IMR-90 (cell line): ENCODE measurements at regions not wholly inside any gene's neighbourhood (a gene's known extent, or its start where the extent isn't known, plus 50 kb on each side); places are given as distances from the start of the nearest gene placed in this dataset.
"Not testable (repeated sequence)": the region's sequence is repeated elsewhere in the genome, so short reads cannot be mapped to it uniquely, and the experiment has no call there.

Experiments used
- ATAC-seq: fragments of 200-7000 bp; cut with Tn5 transposase; 2 replicates; pipeline ENCODE4 v1.9.1; 2020; ENCODE audit warnings: low read depth, mild to moderate bottlenecking, moderate library complexity
- BruUV-seq: library from RNA; stranded (reverse); fragments of 400-500 nt; replicated peaks from 2 replicates; lab custom pipeline; 2021; lab: Mats Ljungman, UMichigan
- CTCF ChIA-PET: fragments of 300-600 bp; formaldehyde crosslinking; extraction: SDS; loops from one replicate; lab custom pipeline; 2021; ENCODE audit warnings: antibody characterized with exemption; lab: Yijun Ruan, JAX
- POLR2A ChIA-PET: fragments of 300-600 bp; sonication (Branson Sonifier 250); formaldehyde crosslinking; loops from one replicate; lab custom pipeline; 2022; ENCODE audit warnings: antibody characterized with exemption; ENCODE audit not compliant: unreplicated experiment; lab: Charles Lee
- DNase-seq: peaks from one replicate; pipeline ENCODE4 v3.0.0; 2013
- H2AFZ ChIP-seq: replicated peaks from 2 replicates; pipeline ENCODE3; 2013; ENCODE audit warnings: low read length, mild to moderate bottlenecking; ENCODE audit not compliant: poor library complexity
- H2AK5ac ChIP-seq: 2 replicates; pipeline ENCODE4 v1.6.1; 2013; ENCODE audit warnings: low read depth, low read length, inconsistent platforms
- H2AK9ac ChIP-seq: replicated peaks from 2 replicates; pipeline ENCODE3; 2013; ENCODE audit warnings: mild to moderate bottlenecking, low read depth, low read length, moderate library complexity; ENCODE audit not compliant: poor library complexity
- H2BK120ac ChIP-seq: 2 replicates; pipeline ENCODE4 v1.6.1; 2013; ENCODE audit warnings: low read depth, low read length, inconsistent platforms
- H2BK15ac ChIP-seq: 3 replicates; pipeline ENCODE4 v1.6.1; 2013; ENCODE audit warnings: low read depth, low read length, inconsistent platforms
- H2BK20ac ChIP-seq: 2 replicates; pipeline ENCODE4 v1.6.1; 2013; ENCODE audit warnings: low read depth, mild to moderate bottlenecking, inconsistent platforms, low read length, moderate library complexity
- H2BK5ac ChIP-seq: 2 replicates; pipeline ENCODE4 v1.6.1; 2013; ENCODE audit warnings: mild to moderate bottlenecking, low read depth, low read length, inconsistent platforms; ENCODE audit not compliant: poor library complexity, severe bottlenecking
- H3K14ac ChIP-seq: replicated peaks from 2 replicates; pipeline ENCODE4 v1.6.1; 2013; ENCODE audit warnings: low read depth, low read length, inconsistent platforms
- H3K18ac ChIP-seq: 2 replicates; pipeline ENCODE4 v1.6.1; 2013; ENCODE audit warnings: low read depth, low read length, control low read depth
- H3K23ac ChIP-seq: 2 replicates; pipeline ENCODE4 v1.6.1; 2013; ENCODE audit warnings: low read depth, low read length, inconsistent platforms
- H3K27ac ChIP-seq: 2 replicates; pipeline ENCODE4 v1.5.1; 2013; ENCODE audit warnings: mild to moderate bottlenecking, control low read depth, low read length; ENCODE audit not compliant: insufficient read depth
- H3K27me3 ChIP-seq: 2 replicates; pipeline ENCODE4 v1.6.1; 2013; ENCODE audit warnings: low read length; ENCODE audit not compliant: control insufficient read depth, insufficient read depth
- H3K36me3 ChIP-seq: 2 replicates; pipeline ENCODE4 v1.6.1; 2013; ENCODE audit warnings: low read length, mixed read lengths; ENCODE audit not compliant: control insufficient read depth, insufficient read depth
- H3K4ac ChIP-seq: 2 replicates; pipeline ENCODE4 v1.6.1; 2013; ENCODE audit warnings: low read depth, low read length, inconsistent platforms
- H3K4me1 ChIP-seq: 2 replicates; pipeline ENCODE4 v1.6.1; 2013; ENCODE audit warnings: low read length, mixed read lengths; ENCODE audit not compliant: control insufficient read depth, insufficient read depth
- H3K4me2 ChIP-seq: 2 replicates; pipeline ENCODE4 v1.6.1; 2013; ENCODE audit warnings: low read depth, mild to moderate bottlenecking, control low read depth, low read length, moderate library complexity
- H3K4me3 ChIP-seq: 2 replicates; pipeline ENCODE4 v1.5.1; 2013; ENCODE audit warnings: low read depth, mild to moderate bottlenecking, control low read depth, low read length, moderate library complexity; ENCODE audit not compliant: insufficient read depth
- H3K56ac ChIP-seq: 2 replicates; pipeline ENCODE4 v1.6.1; 2013; ENCODE audit warnings: low read length, inconsistent platforms; ENCODE audit not compliant: insufficient read depth; ENCODE audit errors: extremely low read depth
- H3K79me1 ChIP-seq, 2 experiments: 2 replicates each; pipeline ENCODE4 v1.6.1; 2013; ENCODE audit warnings: low read length in 2 of 2, inconsistent platforms in 1 of 2, low read depth in 1 of 2
- H3K9ac ChIP-seq: 2 replicates; pipeline ENCODE4 v1.6.1; 2013; ENCODE audit warnings: low read depth, low read length, control low read depth
- H3K9me1 ChIP-seq: 2 replicates; pipeline ENCODE4 v1.6.1; 2013; ENCODE audit warnings: low read length, inconsistent platforms; ENCODE audit not compliant: insufficient read depth
- H3K9me3 ChIP-seq: 2 replicates; pipeline ENCODE4 v1.6.1; 2013; ENCODE audit warnings: low read length; ENCODE audit not compliant: control insufficient read depth, insufficient read depth
- H4K20me1 ChIP-seq: 2 replicates; pipeline ENCODE4 v1.6.1; 2013; ENCODE audit warnings: low read length, inconsistent platforms; ENCODE audit not compliant: insufficient read depth
- H4K5ac ChIP-seq: 2 replicates; pipeline ENCODE4 v1.6.1; 2013; ENCODE audit warnings: mild to moderate bottlenecking, low read depth, low read length, control low read depth
- H4K8ac ChIP-seq, 2 experiments: 2 replicates each; pipeline ENCODE4 v1.6.1; 2013; ENCODE audit warnings: low read depth in 2 of 2, low read length in 2 of 2, control low read depth in 1 of 2, inconsistent platforms in 1 of 2
- H4K91ac ChIP-seq: 2 replicates; pipeline ENCODE4 v1.6.1; 2013; ENCODE audit warnings: low read depth, low read length, inconsistent platforms; ENCODE audit not compliant: insufficient read depth
- WGBS, 2 experiments: methylation state at CpG; one replicate each; pipeline versions ENCODE4 v1.1.5 to v1.1.7; 2013; ENCODE audit warnings: missing lambda C conversion rate in 2 of 2; ENCODE audit not compliant: insufficient read length in 1 of 2; ENCODE audit errors: extremely low coverage in 2 of 2; 5-methylcytosine and 5-hydroxymethylcytosine counted together
- dilution Hi-C: fragments of 300-500 bp; cut with HindIII; formaldehyde crosslinking; loops from one replicate; pipeline ENCODE4 v1.14.3; 2018; ENCODE audit warnings: low sequenced_read_pairs; ENCODE audit not compliant: unreplicated experiment
- in situ Hi-C: fragments of 300-500 bp; cut with MboI; formaldehyde crosslinking; loops from 3 replicates; pipeline ENCODE4 v1.14.3; 2019; ENCODE audit warnings: low sequenced_read_pairs, inconsistent platforms, mixed read lengths
- intact Hi-C: fragments of 100-400 bp; cut with micrococcal nuclease; formaldehyde crosslinking; loops from 2 replicates; pipeline ENCODE4 v1.10.0; 2022

DNA sequence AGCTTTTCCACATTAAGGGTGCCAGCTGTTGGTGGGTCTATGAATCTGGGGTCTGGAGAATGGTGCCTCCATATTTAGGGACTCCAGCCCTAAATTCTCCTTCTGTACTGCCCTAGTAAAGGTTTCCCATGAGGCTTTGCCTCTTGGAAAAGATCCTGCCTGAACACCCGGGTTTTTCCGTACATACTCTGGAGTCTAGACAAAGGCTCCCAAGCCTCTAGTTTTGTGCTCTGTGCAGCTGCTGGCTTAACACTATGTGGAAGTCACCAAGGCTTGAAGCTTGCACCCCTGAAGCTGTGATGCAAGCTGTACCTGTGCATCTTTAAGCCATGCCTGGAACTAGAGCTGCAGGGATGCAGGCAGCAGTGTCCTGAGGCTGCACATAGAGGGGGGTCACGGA, 230.5 kb downstream of the CWH43 start:
- H3K4me3 ChIP-seq, ATAC-seq, H2AK5ac ChIP-seq: not testable (repeated sequence)

More for the DNA sequence above, 230.5 kb downstream of the CWH43 start:
- WGBS, 2 experiments = 80% methylated on average over 1 of the region's 3 CpGs; no CpG with 5 or more reads in 1 of the 2 experiments
- H3K56ac ChIP-seq, DNase-seq, H2AFZ ChIP-seq, H2BK15ac ChIP-seq, H4K91ac ChIP-seq, dilution Hi-C loops, H4K5ac ChIP-seq, H3K23ac ChIP-seq, H4K20me1 ChIP-seq, H2BK5ac ChIP-seq, H3K9me1 ChIP-seq, H3K4ac ChIP-seq, H3K27ac ChIP-seq, BruUV-seq, H3K14ac ChIP-seq, H3K4me1 ChIP-seq, H3K4me2 ChIP-seq, H2AK9ac ChIP-seq, H3K79me1 ChIP-seq, CTCF ChIA-PET, H3K18ac ChIP-seq, in situ Hi-C loops, H4K8ac ChIP-seq, H3K9ac ChIP-seq, H3K36me3 ChIP-seq, H3K27me3 ChIP-seq, H2BK20ac ChIP-seq, H2BK120ac ChIP-seq, intact Hi-C loops, POLR2A ChIA-PET: not testable (repeated sequence)
- H3K9me3 ChIP-seq = peaks cover 33% of the 10 kb centered on the region
